Renal cortical epithelial cell (primary cell): ENCODE measurements at regions not wholly inside any gene's neighbourhood (a gene's known extent, or its start where the extent isn't known, plus 50 kb on each side); places are given as distances from the start of the nearest gene placed in this dataset.
"Not testable (repeated sequence)": the region's sequence is repeated elsewhere in the genome, so short reads cannot be mapped to it uniquely, and the experiment has no call there.

Experiments
- DNase-seq: peaks from one replicate; pipeline ENCODE4 v3.0.0-alpha.2; 2011; ENCODE audit warnings: low read depth

DNA sequence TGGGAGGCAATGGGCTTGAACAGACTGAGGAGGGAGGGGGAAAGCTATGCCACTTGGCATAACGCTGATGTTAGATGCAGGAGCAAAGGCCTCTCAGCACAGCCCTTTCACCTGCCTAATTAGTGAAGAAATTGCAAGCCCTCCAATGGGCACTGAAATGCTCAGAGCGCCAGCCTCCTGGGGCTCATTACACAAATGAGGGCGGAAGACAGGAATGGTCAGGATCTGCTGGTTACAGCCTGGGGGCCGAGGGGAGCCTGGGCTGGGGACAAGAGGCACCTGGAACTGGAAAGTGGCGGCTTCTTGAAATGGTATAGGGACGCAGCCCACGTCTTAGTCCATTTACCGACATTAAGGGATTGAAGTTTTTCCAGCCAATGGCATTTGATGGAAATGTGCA lies 50.2 kb upstream of the PLET1 start:
- no peak for DNase-seq

DNA sequence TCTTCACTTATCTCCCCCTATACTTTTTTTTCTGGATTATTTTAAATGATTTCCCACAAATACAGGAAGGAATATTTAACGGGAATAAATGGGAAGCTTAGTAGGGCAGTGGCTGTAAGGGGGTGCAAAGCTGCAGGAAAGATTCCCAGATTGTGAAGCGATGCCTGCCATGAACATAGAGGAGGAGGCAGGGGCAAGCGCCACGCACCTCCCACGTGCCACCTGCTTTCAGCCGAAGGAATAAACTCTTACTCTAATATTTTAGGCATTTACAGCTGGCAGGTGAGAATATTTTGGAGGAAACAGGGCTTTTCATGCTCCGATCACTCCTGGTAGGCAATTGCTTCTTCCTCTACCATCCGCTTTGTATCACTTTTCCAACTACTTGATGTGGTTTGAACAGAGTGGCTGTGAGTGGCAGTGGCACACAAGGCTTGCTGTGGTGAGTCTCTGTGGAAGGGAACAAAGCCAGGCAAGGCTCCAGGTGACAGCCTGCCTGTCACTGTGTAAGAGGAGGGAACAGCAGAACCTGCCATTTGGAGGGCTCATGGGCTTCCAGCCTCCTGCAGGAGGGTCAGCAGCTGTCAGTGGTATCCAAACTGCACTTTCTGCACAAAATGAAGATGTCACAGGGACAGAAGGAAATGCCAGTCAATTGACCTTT lies 54.5 kb upstream of the PLET1 start:
- no peak for DNase-seq

DNA sequence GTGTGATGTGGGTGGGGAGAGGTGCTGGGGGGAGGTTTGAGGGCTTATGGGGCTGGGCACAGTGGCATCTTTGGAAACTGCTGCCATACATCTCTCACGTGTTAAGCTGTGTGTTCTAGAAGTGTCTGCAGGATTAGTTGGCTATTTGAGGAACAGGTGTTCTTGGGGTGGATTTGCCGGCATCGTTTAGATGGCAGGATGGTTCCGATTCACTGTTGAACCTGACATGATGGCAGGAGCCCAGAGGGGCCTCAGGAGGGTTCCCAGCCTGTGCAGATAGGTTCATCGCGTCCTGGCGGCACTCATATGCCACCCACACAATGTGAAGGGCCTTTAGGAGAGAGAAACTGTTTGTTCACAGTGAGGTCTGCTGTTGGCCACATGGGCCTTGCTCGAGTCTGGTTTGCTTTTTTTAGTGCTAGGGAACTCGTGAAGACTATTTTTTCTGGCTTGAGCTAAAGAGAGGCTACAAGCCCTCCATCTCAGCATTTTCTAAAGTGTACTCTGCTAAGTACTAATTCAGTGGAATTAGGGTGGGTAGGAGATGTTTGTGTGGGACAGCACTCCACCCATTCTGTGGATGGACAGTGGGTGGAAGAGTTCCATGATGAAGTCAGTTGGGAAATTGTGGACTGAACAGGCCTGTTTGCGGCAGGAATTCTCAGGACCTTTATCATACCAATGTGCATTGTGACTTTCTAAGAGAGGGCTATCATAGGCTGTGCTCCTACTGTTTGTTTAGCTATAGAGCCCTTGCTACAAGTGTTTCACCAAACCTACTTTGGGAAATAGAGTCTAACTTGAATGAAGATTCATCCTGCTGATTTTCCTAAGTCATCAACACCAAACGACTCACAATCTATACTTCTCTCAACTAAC lies 55.4 kb upstream of the PLET1 start:
- DNase-seq: no peak

DNA sequence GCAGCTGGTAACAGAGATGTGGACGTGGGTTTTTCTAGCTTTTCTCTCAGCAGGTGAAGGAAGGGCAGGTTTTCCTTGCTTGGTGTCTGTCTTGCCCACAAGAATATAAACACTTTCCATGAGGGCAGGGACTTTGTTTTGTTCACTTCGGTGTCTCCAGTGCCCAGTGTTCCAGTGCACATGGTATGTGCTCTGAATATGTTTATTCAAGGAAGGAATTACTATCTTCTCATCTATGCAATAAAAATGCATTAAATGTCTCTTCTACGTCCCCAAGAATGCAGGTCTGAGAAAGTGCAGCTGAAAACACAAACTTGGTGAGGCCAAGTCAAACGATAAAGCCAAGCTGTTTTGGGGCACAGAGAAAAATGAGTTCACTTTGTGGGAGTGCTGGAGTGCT lies 56.3 kb upstream of the PLET1 start:
- DNase-seq: no peak

DNA sequence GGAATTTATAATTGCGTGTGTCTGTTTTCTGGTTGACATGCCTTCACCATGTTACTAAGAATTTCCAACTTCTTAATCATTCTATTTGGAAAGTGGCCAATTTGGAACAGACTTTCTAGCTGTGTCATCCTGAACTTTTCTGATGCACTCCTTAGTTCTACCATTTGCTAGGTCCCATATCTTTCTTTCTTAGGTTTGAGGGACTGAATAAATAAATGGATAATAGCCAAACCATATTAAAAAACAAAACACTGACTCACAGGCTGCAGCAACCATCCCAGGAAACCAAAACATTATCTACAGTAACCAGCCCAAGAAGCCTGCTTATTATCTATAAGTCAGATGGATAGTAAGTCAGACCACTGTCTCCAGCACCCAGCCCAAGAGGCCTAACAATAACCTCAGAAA lies 57.5 kb upstream of the PLET1 start:
- peak; percentile 87 for DNase-seq

DNA sequence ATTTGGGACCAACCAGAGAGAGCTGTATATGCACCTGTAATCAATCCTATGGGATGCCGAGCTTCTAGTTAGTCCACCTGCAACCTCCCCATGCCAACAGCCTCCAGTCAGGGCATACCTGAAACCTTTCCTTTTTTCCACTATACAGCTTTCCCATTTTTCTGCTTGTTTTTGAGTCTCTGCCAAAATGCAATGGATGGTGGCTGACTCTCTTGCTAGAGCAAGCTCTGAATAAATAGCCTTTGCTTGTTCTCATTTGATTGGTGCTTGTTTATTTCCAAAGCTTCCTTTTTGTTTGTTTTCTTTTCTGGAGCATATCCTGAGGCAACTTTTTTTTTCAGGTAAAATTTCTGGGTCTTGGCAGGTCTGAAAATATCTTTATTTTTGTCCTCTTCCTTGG lies 58.0 kb upstream of the PLET1 start:
- peak; percentile 59 for DNase-seq

DNA sequence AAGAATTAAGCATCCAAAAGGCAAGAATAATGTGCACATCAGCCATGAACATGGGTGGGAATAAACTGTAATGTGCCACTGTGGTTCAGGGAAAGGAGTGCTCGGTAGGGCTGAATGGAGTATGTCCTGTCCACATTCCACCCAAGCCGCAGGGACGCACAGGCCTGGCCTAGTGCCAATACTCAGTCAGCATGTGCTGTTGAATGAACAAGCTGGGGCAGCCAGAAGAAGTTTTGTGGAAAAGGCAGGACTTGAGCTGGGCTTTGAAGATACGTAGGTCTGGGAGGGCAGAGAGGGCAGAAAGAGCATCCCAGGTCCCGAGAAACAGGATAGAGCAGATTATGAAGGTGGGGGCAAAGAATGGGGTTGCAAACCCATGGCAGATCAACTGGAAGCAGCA lies 60.0 kb upstream of the PLET1 start:
- DNase-seq: peak; percentile 90

DNA sequence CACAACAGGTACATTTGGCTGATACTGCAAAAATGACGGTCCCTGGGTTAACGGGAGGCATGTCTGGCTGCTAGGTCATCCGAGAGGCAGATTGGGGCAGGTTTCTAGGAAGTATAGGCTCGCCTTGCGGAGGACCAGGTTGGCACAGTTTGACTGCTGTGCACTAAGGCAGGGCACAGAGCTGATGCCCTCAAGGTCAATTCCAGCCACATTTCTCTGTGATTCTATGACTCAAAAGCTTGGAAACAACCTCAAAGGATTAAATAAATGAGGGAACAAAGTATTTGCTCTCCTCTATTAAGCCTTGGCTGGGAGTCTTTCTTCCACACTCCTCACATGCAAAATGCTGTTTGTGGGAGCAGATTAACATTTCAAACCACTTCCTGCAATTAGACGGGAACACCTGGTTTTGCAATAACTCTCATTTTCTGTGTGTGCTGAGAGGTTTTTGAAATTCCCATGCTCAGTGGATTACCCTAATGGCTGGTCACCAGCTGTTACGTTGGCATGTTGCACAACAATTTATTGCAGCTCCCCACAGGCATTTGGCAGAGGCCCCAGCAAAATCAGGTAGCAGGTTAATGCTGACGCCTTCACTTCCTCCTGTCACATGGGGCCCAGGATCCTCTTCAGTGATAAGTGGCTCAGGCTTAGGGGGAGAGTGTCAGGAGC lies 61.0 kb upstream of the PLET1 start:
- DNase-seq: peak; percentile 100

DNA sequence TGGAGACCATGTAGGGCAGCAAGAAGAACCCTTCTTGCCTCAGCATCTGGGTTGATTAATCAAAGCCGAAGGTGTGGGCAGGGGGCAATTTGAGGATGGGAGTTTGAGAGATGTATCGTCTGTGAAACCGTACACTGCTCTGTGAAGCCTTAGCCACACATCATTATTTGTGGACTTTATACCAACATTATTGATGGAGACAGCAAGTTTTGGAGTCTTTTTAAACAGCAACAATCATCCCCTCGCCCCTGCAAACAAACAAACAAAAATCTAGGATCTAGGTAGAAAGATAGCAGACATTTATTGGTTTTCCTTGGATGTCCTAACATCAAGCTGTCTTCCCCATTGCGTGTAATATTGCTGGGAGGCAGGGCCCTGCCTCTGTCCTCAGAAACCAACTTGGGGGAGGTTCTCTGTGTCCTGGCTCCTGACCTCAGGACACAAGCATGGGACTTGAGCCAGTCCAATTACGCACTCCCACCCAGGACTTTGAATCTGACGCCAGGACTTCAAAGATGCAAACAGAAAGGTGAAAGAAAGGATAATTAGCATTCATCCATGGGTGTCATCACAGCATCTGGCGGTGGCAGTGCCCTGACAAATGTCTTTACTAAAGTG lies 61.6 kb upstream of the PLET1 start:
- peak; percentile 34 for DNase-seq

DNA sequence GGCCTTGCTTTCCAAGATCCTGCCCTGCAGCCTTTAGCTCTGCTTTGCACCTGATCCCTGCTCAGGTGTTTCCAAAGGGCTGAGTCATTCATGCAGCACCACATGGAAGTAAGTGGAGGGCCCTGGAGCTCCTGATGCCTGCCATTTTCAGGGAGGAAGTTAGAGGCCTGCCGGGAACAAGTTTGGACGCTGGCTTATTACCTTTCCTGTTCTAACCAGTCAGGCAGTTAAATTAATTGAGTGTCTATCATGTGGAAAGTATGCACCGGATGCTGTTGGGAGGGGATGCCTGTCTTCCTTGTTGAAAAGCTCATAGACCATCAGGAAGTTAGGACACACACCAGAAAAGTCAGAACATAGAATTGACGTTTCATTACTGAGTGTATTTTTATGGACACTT lies 73.7 kb upstream of the PLET1 start:
- DNase-seq: peak; percentile 62

DNA sequence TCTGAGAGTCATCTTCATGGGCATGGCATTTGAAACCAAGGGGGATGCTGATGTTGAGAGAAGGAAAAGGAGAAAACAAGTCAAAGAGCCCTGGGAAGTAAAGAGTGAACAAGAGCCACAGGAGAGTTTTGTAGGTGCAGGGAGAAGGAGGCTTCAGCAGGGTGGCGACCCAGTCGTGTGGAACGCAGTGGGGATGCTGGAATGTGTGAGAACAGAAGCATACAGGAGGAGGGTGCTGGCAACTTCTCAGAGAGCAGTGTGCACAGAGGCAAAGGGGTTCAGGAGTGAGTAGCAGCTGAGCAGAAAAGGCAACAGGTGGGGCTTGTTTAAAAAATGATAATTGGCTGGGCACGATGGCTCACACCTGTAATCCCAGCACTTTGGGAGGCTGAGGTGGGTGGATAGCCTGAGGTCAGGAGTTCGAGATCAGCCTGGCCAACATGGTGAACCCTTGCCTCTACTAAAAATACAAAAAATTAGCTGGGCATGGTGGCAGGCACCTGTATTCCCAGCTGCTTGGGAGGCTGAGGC lies 75.8 kb upstream of the PLET1 start:
- DNase-seq: no peak

DNA sequence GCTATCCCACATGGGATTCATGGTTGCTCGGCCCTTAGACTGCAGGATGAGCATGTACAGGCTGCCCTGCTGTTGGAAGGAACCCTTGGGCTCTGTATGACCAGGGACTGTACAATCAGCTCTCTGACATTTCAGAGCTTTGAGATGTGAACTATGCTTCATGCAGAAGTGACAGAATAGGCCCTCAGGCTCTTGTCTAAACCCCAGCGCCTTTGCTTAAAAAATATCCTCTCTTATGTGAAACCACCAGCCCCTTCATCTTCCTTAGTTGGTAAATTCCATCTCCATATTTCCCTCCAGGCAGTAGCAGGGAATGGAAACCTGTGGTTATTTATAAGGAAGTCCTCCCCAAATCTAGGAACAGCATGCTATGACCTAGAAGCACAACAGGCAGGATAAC lies 78.9 kb upstream of the PLET1 start:
- no peak for DNase-seq

DNA sequence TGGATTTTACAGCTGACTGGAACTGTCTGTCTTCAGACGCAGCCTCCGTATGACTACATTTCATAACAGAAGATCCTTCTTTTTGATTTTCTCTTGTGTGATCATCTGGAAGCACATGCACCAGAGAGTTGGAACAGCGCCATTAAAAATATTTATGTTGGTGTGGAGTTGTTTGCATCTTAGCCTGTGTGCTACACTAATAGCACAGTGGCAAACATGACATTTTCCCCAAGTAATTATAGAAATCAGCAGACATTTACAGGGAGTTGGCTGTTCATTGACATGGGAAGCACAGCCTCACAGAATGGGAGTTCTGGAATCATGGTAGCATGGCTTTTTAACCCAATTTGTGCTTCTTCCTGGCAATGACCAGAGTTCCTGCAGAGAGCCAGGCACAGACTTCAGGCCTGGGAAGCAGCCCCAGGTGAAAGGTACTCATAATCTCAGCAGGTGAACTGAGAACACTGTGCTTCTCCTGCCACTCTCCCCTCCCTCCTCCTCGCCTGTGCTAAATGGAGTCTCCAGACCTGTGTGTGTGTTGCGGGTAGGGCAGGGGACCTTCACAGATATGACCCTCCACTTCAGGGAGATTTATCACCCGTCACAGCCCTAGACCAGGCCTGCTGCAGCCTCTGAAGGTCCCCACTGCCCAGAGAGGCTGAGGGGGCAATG lies 82.8 kb upstream of the PLET1 start:
- DNase-seq: peak; percentile 38

DNA sequence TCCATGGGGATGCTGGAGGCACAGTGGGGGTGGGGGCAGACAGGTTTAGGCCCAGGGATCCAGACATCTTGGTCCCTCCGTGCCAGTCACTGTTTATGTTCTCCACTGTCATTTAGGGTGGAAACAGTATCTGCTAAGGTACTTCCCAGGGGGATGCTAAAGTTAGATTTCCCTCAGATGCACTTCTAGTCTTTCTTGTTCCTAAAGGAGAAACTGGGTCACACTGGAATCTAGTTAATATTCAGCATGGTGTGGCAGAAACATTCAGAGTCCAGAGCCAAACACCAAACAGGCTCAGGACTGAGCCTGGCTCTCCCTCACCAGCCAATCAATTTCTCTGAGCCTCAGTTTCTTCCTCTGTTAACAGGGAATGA lies 83.4 kb upstream of the PLET1 start:
- no peak for DNase-seq

DNA sequence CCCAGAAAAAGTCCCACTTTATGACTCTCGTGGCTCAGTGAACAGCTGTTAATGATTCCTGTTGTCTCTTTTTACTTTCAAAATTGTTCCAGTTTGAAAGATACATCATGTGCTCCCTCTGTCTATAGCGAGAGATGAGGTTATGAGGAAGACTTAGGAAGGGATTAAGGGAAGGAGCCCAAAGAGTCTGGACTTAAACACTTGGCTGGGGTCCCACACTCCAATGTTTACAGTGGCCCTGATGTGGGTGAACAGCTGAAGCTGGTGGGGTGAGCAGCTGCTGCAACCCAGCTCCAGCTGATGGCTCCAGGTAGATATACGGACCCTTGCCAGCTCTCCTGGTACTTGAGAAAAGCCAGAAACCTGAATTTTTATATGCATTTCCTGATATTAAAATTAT lies 84.5 kb upstream of the PLET1 start:
- DNase-seq: no peak

DNA sequence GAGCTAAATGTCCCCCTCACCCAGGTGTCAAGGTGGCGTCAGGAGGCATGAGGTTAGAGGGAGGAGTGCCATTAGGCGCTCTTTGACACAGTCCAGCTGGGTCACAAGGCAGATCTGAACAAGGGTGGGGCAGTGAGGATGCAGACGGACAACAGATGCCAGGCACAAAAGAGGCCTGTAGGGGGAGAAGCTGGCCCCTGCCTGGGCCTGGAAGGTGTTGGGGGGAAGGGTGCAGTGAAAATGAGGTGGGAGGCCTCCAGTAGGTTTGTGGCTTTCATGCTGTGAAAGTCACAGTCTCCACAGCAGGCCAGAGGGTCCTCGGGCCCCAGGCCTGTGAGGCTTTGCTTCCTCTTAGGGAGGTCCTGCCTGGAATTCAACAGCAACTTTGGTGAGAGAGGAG lies 85.0 kb upstream of the PLET1 start:
- DNase-seq: no peak

DNA sequence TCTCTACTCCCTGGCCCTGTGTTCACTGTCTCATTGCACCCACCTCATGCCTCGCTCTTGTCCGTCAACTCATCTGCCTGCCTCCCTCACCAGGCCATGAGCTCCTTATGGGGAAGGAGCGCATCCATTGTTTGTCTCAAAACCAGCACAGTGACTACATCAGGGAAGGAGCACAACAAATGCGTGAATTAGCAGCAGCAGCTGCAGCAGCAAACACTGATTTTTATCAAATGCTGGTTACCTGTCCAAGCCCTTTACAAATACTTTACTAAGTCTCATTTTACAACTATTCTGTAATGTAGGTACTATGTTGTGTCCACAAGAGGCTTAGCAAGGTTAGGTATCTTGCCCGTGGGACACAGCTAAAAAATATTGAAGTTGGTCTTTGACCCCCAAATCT lies 85.9 kb upstream of the PLET1 start:
- DNase-seq: no peak

DNA sequence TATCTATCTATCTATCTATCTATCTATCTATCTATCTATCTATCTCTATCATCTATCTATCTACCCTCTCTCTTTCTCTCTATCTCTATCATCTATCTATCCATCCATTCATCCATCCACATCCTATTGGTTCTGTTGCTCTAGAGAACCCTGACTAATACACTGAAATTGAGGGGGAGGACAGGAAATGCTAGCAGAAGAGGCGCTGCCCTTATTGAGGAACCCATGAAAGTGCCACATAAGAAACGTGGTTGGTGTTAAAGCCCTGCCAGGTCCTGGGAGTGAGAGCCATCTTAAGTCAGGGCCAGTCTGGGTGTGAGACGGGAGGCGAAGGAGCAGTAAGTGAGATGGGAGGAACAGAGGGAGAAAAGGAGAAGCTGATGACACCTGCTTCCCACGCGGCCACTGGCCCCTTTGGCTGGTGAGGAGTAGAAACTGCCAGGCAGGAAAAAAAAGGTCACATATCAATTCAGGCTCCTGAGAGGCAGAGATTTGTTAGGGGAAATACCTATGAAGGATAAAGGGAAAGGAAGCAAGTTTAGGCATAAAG lies 87.9 kb upstream of the PLET1 start:
- DNase-seq: no peak

DNA sequence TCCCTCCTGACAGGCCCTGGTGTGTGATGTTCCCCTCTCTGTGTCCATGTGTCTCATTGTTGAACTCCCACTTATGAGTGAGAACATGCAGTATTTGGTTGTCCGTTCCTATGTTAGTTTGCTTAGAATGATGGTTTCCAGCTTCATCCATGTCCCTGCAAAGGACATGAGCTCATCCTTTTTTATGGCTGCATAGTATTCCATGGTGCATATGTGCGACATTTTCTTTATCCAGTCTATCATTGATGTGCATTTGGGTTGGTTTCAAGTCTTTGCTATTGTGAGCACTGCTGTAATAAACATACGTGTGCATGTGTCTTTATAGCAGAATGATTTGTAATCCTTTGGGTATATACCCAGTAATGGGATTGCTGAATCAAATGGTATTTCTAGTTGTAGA lies 90.8 kb upstream of the PLET1 start:
- DNase-seq: not testable (repeated sequence)

DNA sequence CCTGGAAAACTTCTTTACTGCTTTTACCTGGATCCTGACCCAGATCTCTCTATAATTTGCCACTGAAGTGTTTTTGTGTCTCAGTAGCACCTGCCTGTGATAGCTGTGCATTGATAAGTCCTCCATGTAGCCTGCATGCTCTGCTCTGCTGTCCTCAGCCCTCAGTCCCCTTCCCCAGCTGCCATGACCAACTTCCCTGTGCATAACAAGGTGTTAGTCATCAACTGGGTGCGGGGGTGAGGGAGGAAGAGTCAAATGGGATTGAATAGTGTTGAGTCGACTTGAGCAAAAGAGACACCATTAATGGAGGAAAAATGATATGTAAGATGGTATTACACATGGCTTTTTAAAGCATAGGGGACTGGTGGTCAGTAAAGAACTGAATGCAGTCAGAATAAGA lies 92.2 kb upstream of the PLET1 start:
- no peak for DNase-seq

DNA sequence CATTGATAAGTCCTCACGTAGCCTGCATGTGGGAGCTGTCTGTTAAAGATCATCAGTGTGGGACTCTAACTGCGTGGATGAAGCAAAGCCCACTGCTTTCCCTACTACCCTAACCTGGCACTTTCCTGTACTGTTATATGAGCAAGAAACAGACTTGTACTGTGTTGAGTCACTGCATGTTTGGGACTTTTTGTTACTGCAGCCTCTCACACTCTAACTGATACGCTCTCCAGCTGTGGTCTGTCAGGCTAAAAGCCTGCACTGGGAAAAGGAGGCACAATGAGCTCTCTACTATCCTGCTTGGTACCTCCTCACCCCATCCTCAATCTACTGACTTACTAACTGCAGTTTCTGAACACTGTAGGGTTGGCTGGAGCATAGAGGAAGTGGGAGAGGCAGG lies 93.7 kb upstream of the PLET1 start:
- no peak for DNase-seq
